DND-41 (cell line): ENCODE measurements at regions not wholly inside any gene's neighbourhood (a gene's known extent, or its start where the extent isn't known, plus 50 kb on each side); places are given as distances from the start of the nearest gene placed in this dataset.

Experiments
- ATAC-seq: fragments of 200-7000 bp; cut with Tn5 transposase; 3 replicates; pipeline ENCODE4 v1.9.1; 2021; ENCODE audit warnings: low read depth; ENCODE audit not compliant: insufficient read depth
- DNase-seq: peaks from one replicate; pipeline ENCODE4 v3.0.0-alpha.2; 2020
- H2AFZ ChIP-seq: 2 replicates; pipeline ENCODE4 v1.6.0; 2012; ENCODE audit warnings: low read depth, low read length
- H3K27ac ChIP-seq: 2 replicates; pipeline ENCODE4 v1.5.1; 2012; ENCODE audit warnings: low read length, inconsistent platforms
- H3K27me3 ChIP-seq: fragments of 200-600 bp; sonication (generic); 2 replicates; pipeline ENCODE4 v1.6.0; 2012; ENCODE audit warnings: low read length, mild to moderate bottlenecking, inconsistent platforms; ENCODE audit not compliant: insufficient read depth, poor library complexity
- H3K36me3 ChIP-seq: 2 replicates; pipeline ENCODE4 v1.5.1; 2012; ENCODE audit warnings: low read length, inconsistent platforms; ENCODE audit not compliant: insufficient read depth
- H3K4me1 ChIP-seq: 2 replicates; pipeline ENCODE4 v1.5.1; 2012; ENCODE audit warnings: mild to moderate bottlenecking, low read length; ENCODE audit not compliant: insufficient read depth
- H3K4me2 ChIP-seq: 2 replicates; pipeline ENCODE4 v1.6.0; 2012; ENCODE audit warnings: mild to moderate bottlenecking, moderate library complexity, low read length, inconsistent platforms; ENCODE audit not compliant: insufficient read depth
- H3K4me3 ChIP-seq, 2 experiments: fragments of 200-600 bp in 1 of 2; shearing (Covaris generic) in 1 of 2; 2 replicates each; pipeline ENCODE4 v1.5.1; 2012 to 2016; ENCODE audit warnings: inconsistent platforms in 2 of 2, low read length in 2 of 2, mild to moderate bottlenecking in 2 of 2, low read depth in 1 of 2, moderate library complexity in 1 of 2
- H3K79me2 ChIP-seq: 2 replicates; pipeline ENCODE4 v1.6.0; 2012; ENCODE audit warnings: low read length, inconsistent platforms; ENCODE audit not compliant: insufficient read depth
- H3K9ac ChIP-seq: 2 replicates; pipeline ENCODE4 v1.6.0; 2012; ENCODE audit warnings: low read depth, mild to moderate bottlenecking, inconsistent platforms, low read length, moderate library complexity
- H3K9me3 ChIP-seq: 2 replicates; pipeline ENCODE4 v1.5.1; 2012; ENCODE audit warnings: low read length, moderate library complexity, mild to moderate bottlenecking, inconsistent platforms; ENCODE audit not compliant: insufficient read depth, severe bottlenecking
- H4K20me1 ChIP-seq: 2 replicates; pipeline ENCODE4 v1.6.0; 2012; ENCODE audit warnings: low read length; ENCODE audit not compliant: insufficient read depth
- CTCF ChIP-seq: IDR thresholded peaks from 2 replicates; pipeline ENCODE4 v1.5.1; 2012; ENCODE audit warnings: borderline replicate concordance, low read length, moderate library complexity, mild to moderate bottlenecking; ENCODE audit not compliant: poor library complexity, severe bottlenecking; ENCODE audit errors: extremely low read depth
- EZH2 ChIP-seq: IDR thresholded peaks from 3 replicates; pipeline ENCODE4 v1.6.1; 2012; ENCODE audit warnings: borderline replicate concordance, low read depth, mild to moderate bottlenecking, moderate library complexity, low read length, inconsistent platforms; ENCODE audit not compliant: severe bottlenecking

GRCh38 chr2:41847744-41848441 lies 199.9 kb upstream of the PKDCC start:
- H3K9ac ChIP-seq = no peak overlapping the region
- H3K4me1 ChIP-seq = no peaks in the 10 kb centered on the region
- H4K20me1 ChIP-seq = no peaks in the 10 kb centered on the region
- H3K27ac ChIP-seq = no peak overlapping the region
- no peaks in the 10 kb centered on the region for H3K79me2 ChIP-seq
- peaks cover 10% of the 10 kb centered on the region for H3K27me3 ChIP-seq
- no peak overlapping the region for H3K4me3 ChIP-seq
- no peak overlapping the region for H3K4me2 ChIP-seq
- no peak overlapping the region for H2AFZ ChIP-seq
- no peaks in the 10 kb centered on the region for H3K9me3 ChIP-seq
- DNase-seq (no peak), ATAC-seq (no peak)
- H3K36me3 ChIP-seq = no peaks in the 10 kb centered on the region
- TF ChIP-seq CTCF = no peak
- no peak for TF ChIP-seq EZH2

- H3K4me2 ChIP-seq = no peak overlapping the region
- H3K4me1 ChIP-seq = no peaks in the 10 kb centered on the region
- no peaks in the 10 kb centered on the region for H3K9me3 ChIP-seq
- no peak overlapping the region for H3K27ac ChIP-seq
- no peaks in the 10 kb centered on the region for H3K79me2 ChIP-seq
- H3K9ac ChIP-seq = no peak overlapping the region
- H3K27me3 ChIP-seq = peaks cover 11% of the 10 kb centered on the region
- H3K4me3 ChIP-seq = no peak overlapping the region
- no peak overlapping the region for H2AFZ ChIP-seq
- no peak for TF ChIP-seq EZH2
- no peak for TF ChIP-seq CTCF
- no peaks in the 10 kb centered on the region for H3K36me3 ChIP-seq
- no peak for ATAC-seq
- no peak for DNase-seq
- H4K20me1 ChIP-seq = no peaks in the 10 kb centered on the region
Observed at GRCh38 chr2:41851554-41851953, 196.3 kb upstream of the PKDCC start.

- ATAC-seq (no peak), DNase-seq (peak; percentile 29)
- Histone ChIP-seq H3K9ac (no peak overlapping the region), H3K79me2 (no peaks in the 10 kb centered on the region), H3K4me3 (no peak overlapping the region), H3K27ac (no peak overlapping the region), H3K4me1 (no peaks in the 10 kb centered on the region), H3K9me3 (no peaks in the 10 kb centered on the region), H3K4me2 (no peak overlapping the region), H3K36me3 (no peaks in the 10 kb centered on the region), H2AFZ (no peak overlapping the region), H4K20me1 (no peaks in the 10 kb centered on the region), H3K27me3 (peaks cover 11% of the 10 kb centered on the region)
- TF ChIP-seq EZH2 (no peak), CTCF (peak; percentile 78)
Observed at GRCh38 chr2:41853427-41854191, 194.2 kb upstream of the PKDCC start.
